Epithelial cell of proximal tubule (primary cell): ENCODE measurements at regions not wholly inside any gene's neighbourhood (a gene's known extent, or its start where the extent isn't known, plus 50 kb on each side); places are given as distances from the start of the nearest gene placed in this dataset.

Source experiments
- DNase-seq: peaks from one replicate; pipeline ENCODE4 v3.0.0-alpha.2; 2011; ENCODE audit warnings: low read depth
- H3K4me3 ChIP-seq: 2 replicates; pipeline ENCODE4 v1.5.1; 2011; ENCODE audit warnings: low read depth, mild to moderate bottlenecking, low read length
- TF ChIP-seq, protein P1 (sequence below): conservative IDR thresholded peaks from 2 replicates; pipeline ENCODE4 v1.5.1; 2012; ENCODE audit warnings: low read depth, mild to moderate bottlenecking, low read length

DNA sequence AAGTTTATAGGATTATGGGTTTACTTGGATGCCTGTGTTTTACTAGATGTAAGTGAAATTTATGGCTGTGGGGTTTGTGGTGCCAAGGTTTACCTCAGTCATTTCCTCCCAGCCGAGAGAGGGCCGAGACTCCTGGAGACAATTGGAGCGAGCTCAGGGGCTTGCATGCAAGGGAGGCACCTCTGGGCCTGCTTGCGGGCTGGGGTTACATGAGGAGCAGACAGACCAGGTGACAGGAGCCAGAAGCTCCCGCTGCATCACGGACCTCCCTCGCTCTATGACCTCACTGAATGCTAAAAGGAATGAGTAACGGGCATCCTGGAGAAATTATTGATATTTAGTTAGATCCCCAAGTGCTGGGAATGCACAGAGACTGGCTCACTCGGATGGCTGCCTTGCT lies 275.2 kb upstream of the KIRREL3 start:
- H3K4me3 ChIP-seq: no peak overlapping the region
- no peak for DNase-seq
- TF ChIP-seq, protein P1, sequence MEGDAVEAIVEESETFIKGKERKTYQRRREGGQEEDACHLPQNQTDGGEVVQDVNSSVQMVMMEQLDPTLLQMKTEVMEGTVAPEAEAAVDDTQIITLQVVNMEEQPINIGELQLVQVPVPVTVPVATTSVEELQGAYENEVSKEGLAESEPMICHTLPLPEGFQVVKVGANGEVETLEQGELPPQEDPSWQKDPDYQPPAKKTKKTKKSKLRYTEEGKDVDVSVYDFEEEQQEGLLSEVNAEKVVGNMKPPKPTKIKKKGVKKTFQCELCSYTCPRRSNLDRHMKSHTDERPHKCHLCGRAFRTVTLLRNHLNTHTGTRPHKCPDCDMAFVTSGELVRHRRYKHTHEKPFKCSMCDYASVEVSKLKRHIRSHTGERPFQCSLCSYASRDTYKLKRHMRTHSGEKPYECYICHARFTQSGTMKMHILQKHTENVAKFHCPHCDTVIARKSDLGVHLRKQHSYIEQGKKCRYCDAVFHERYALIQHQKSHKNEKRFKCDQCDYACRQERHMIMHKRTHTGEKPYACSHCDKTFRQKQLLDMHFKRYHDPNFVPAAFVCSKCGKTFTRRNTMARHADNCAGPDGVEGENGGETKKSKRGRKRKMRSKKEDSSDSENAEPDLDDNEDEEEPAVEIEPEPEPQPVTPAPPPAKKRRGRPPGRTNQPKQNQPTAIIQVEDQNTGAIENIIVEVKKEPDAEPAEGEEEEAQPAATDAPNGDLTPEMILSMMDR: no peak

DNA sequence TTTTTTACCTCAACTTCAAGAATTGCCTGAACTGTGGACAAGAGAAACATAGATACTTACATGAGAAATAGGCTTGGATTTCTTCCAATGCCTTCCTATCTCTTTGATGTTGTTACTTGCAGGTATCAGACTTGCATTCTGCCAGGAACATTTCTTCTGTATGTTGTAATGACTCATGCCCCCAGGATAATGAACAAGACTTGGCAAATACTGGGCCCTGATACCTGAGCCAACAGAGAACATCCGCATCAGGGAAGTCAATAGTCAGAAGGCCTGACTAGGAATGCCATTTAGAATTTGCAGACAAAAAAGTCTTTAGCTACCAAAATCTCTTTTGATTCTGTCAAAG lies 273.7 kb upstream of the KIRREL3 start:
- DNase-seq: no peak
- no peak overlapping the region for H3K4me3 ChIP-seq
- TF ChIP-seq, protein P1: no peak

DNA sequence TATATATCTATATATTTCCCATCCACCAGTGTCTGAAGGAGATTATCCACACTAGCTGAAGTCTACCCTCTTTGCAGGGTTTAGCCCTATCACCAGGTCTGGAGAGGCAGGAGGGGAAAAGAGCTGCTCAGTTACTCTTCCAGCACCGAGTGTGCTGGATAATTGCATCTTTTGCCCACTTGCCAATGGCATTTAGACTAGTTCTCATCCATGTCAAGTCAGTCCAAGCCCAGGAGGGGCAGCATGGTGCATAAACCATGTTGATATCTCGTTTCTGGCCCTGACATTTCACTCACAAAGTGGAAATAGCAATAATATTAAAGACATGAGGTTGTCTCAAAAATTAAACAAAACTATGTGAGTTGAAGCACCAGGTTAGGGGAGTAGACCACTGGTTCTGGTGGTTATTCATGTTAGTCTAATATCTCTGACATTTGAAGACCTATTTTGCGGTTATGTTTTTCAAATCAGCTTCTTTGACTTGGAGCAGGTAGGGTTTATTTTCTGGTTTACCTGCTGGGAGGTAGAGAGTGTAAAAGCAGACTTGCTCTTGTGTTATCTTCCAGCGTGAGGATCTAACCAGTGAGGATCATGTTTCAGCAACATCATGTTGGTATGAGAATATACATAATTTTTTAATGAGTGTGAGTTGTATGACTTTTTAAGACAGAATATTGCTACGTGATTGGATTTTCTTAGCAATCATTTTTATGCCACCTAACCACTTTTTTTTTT lies 273.2 kb upstream of the KIRREL3 start:
- no peak for DNase-seq
- H3K4me3 ChIP-seq: no peak overlapping the region
- TF ChIP-seq, protein P1: no peak

DNA sequence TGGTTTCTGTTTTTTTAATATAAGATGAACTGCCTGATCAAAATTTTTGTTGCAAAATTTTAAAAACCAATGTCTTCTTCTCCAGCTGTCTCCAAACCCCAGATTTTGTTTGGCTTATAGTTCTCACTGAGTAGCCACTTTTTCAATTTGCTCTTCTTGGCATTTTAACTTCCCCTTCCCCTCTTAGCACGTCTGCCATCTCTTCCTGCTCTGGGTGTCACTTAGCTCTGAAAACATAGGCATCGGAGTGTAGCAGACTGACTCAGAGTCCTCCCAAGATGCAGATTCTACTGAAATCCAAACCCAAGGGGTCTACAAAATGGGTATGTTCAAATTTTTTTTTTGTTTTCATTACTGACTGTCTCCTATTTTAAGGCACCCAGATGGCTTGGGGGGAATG lies 270.3 kb upstream of the KIRREL3 start:
- no peak overlapping the region for H3K4me3 ChIP-seq
- no peak for DNase-seq
- TF ChIP-seq, protein P1: no peak

DNA sequence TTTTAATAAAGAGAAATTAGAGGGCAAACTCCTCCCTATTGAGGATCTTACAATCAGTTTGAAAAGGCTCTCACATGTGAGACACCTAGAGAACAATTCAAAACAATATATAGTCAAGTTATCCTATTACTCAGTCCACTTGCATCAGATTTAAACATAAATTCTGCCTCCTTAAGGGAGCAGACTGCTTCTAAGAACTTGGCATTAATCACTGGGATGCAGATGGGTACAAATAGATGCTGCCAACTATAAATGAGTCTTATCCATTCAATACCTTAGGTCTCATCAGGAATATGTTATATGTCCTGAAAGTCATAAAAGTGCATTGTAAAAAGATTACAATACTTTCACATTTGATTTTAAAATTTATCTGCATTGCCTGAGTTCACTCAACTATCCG lies 269.3 kb upstream of the KIRREL3 start:
- TF ChIP-seq, protein P1: no peak
- H3K4me3 ChIP-seq: no peak overlapping the region
- DNase-seq: no peak

DNA sequence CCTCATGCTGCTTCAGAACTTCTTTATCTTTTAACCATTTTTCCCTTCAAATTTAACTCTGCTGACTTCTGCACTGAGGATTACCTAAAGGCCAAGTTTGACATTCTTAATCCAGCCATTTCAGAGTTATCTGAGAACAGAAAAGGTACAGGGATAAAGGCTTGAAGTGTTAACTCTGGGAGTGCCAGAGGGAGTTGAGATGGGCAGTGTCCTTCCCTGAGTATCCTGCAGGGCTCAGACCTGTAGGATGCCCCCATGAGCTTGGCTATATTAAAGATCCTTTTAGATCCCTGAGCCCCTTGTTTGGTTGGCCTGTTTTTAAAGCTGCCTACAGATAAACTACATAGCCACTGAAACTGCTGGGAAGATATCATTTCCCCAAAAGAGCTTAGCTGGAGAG lies 268.4 kb upstream of the KIRREL3 start:
- no peak overlapping the region for H3K4me3 ChIP-seq
- no peak for DNase-seq
- TF ChIP-seq, protein P1: no peak

DNA sequence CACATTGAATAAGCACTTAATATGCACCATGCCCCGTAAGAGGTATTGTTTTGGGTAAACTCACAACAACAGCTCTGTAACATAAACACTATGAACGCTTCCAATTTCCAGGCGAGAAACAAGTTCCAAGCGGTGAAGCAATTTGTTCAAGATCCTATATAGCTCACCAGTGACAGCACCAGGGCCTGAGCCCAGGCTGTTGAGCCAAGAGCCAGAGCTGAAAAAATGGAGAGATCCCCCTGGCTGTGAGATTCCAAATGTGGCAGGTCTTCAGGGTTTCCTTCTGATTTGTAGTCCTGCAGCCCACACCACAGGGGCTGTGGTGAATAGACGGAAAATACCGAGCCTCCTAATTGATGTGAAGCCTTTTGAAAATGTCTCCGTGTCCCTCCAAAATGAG lies 268.0 kb upstream of the KIRREL3 start:
- no peak for DNase-seq
- TF ChIP-seq, protein P1: no peak
- H3K4me3 ChIP-seq: no peak overlapping the region
